Activated naive CD4-positive, alpha-beta T cell treated with anti-CD3 and anti-CD28 coated beads, Interleukin-2, amount 10 ng/mL, durations not matched to agents 7 days and 5 days (primary cell): ENCODE measurements at regions not wholly inside any gene's neighbourhood (a gene's known extent, or its start where the extent isn't known, plus 50 kb on each side); places are given as distances from the start of the nearest gene placed in this dataset.

Source experiments
- CTCF ChIA-PET: fragments of 350-600 bp; sonication (Branson Sonifier 250); formaldehyde crosslinking; loops from one replicate; lab custom pipeline; 2021; ENCODE audit warnings: antibody characterized with exemption; lab: Charles Lee
- DNase-seq: peaks from one replicate; pipeline ENCODE4 v3.0.0-alpha.2; 2020
- H3K27ac Mint-ChIP-seq: one replicate; pipeline ENCODE4 v1.8.0; 2021; ENCODE audit warnings: mild to moderate bottlenecking, moderate library complexity, mixed read lengths
- H3K27me3 Mint-ChIP-seq: one replicate; pipeline ENCODE4 v1.8.0; 2021; ENCODE audit warnings: mild to moderate bottlenecking, mixed read lengths
- H3K36me3 Mint-ChIP-seq: one replicate; pipeline ENCODE4 v1.8.0; 2021; ENCODE audit warnings: mixed read lengths
- H3K4me1 Mint-ChIP-seq: one replicate; pipeline ENCODE4 v1.8.0; 2021; ENCODE audit warnings: mixed read lengths
- H3K4me3 Mint-ChIP-seq: one replicate; pipeline ENCODE4 v1.8.0; 2021; ENCODE audit warnings: mild to moderate bottlenecking, moderate library complexity, mixed read lengths
- H3K9me3 Mint-ChIP-seq: one replicate; pipeline ENCODE4 v1.8.0; 2021; ENCODE audit warnings: mixed read lengths

- CTCF ChIA-PET: no interaction called here
- Mint-ChIP-seq H3K4me1 (no peaks in the 10 kb centered on the region), H3K27ac (no peak overlapping the region), H3K4me3 (no peak overlapping the region), H3K9me3 (peaks cover 15% of the 10 kb centered on the region), H3K36me3 (no peaks in the 10 kb centered on the region), H3K27me3 (no peaks in the 10 kb centered on the region)
- no peak for DNase-seq
Measured at GRCh38 chr11:115803073-115803740, 299.0 kb upstream of the CADM1 start.

GRCh38 chr11:115802641-115803040, 298.4 kb upstream of the CADM1 start:
- CTCF ChIA-PET: no interaction called here
- no peak for DNase-seq
- Mint-ChIP-seq H3K27me3 (no peaks in the 10 kb centered on the region), H3K9me3 (peaks cover 11% of the 10 kb centered on the region), H3K36me3 (no peaks in the 10 kb centered on the region), H3K4me3 (no peak overlapping the region), H3K4me1 (no peaks in the 10 kb centered on the region), H3K27ac (no peak overlapping the region)

- no peaks in the 10 kb centered on the region for H3K36me3 Mint-ChIP-seq
- peaks cover 5% of the 10 kb centered on the region for H3K9me3 Mint-ChIP-seq
- CTCF ChIA-PET: no interaction called here
- no peak for DNase-seq
- no peaks in the 10 kb centered on the region for H3K4me1 Mint-ChIP-seq
- no peak overlapping the region for H3K27ac Mint-ChIP-seq
- no peak overlapping the region for H3K4me3 Mint-ChIP-seq
- no peaks in the 10 kb centered on the region for H3K27me3 Mint-ChIP-seq
Measured at GRCh38 chr11:115792903-115793302, 288.7 kb upstream of the CADM1 start.

- DNase-seq: no peak
- Mint-ChIP-seq H3K4me3 (no peak overlapping the region), H3K4me1 (no peaks in the 10 kb centered on the region), H3K36me3 (no peaks in the 10 kb centered on the region), H3K27me3 (no peaks in the 10 kb centered on the region), H3K27ac (no peak overlapping the region), H3K9me3 (peaks cover 2% of the 10 kb centered on the region)
- CTCF ChIA-PET: no interaction called here
Measured at GRCh38 chr11:115787302-115787701, 283.1 kb upstream of the CADM1 start.

- H3K4me1 Mint-ChIP-seq: no peaks in the 10 kb centered on the region
- H3K9me3 Mint-ChIP-seq: peaks cover 4% of the 10 kb centered on the region
- H3K27me3 Mint-ChIP-seq: no peaks in the 10 kb centered on the region
- H3K36me3 Mint-ChIP-seq: no peaks in the 10 kb centered on the region
- DNase-seq: no peak
- CTCF ChIA-PET: no interaction called here
- H3K27ac Mint-ChIP-seq: no peak overlapping the region
- no peak overlapping the region for H3K4me3 Mint-ChIP-seq
Measured at GRCh38 chr11:115784796-115785521, 280.7 kb upstream of the CADM1 start.

- CTCF ChIA-PET: no interaction called here
- DNase-seq: no peak
- H3K9me3 Mint-ChIP-seq: peaks cover 2% of the 10 kb centered on the region
Measured at GRCh38 chr11:115780646-115781362, 276.6 kb upstream of the CADM1 start.

GRCh38 chr11:115778928-115779650, 274.9 kb upstream of the CADM1 start:
- Mint-ChIP-seq H3K9me3 (peaks cover 2% of the 10 kb centered on the region), H3K27me3 (no peaks in the 10 kb centered on the region), H3K4me3 (no peak overlapping the region), H3K27ac (no peak overlapping the region), H3K36me3 (no peaks in the 10 kb centered on the region), H3K4me1 (no peaks in the 10 kb centered on the region)
- CTCF ChIA-PET: no interaction called here
- DNase-seq: no peak

More at GRCh38 chr11:115780646-115781362, 276.6 kb upstream of the CADM1 start:
- H3K36me3 Mint-ChIP-seq: no peaks in the 10 kb centered on the region
- no peak overlapping the region for H3K27ac Mint-ChIP-seq
- no peak overlapping the region for H3K4me3 Mint-ChIP-seq
- no peaks in the 10 kb centered on the region for H3K4me1 Mint-ChIP-seq
- no peaks in the 10 kb centered on the region for H3K27me3 Mint-ChIP-seq

GRCh38 chr11:115776916-115777315, 272.7 kb upstream of the CADM1 start:
- Mint-ChIP-seq H3K9me3 (peaks cover 2% of the 10 kb centered on the region), H3K4me1 (no peaks in the 10 kb centered on the region), H3K27ac (no peak overlapping the region), H3K27me3 (no peaks in the 10 kb centered on the region), H3K36me3 (no peaks in the 10 kb centered on the region), H3K4me3 (no peak overlapping the region)
- no peak for DNase-seq
- CTCF ChIA-PET: no interaction called here

- no peak overlapping the region for H3K27ac Mint-ChIP-seq
- H3K27me3 Mint-ChIP-seq: no peaks in the 10 kb centered on the region
- no peaks in the 10 kb centered on the region for H3K4me1 Mint-ChIP-seq
- no peaks in the 10 kb centered on the region for H3K36me3 Mint-ChIP-seq
- CTCF ChIA-PET: no interaction called here
- no peak overlapping the region for H3K4me3 Mint-ChIP-seq
- no peaks in the 10 kb centered on the region for H3K9me3 Mint-ChIP-seq
- DNase-seq: no peak
Measured at GRCh38 chr11:115775846-115776245, 271.6 kb upstream of the CADM1 start.

GRCh38 chr11:115774756-115775155, 270.5 kb upstream of the CADM1 start:
- Mint-ChIP-seq H3K27ac (no peak overlapping the region), H3K4me1 (no peaks in the 10 kb centered on the region), H3K9me3 (no peaks in the 10 kb centered on the region), H3K27me3 (no peaks in the 10 kb centered on the region), H3K4me3 (no peak overlapping the region), H3K36me3 (no peaks in the 10 kb centered on the region)
- CTCF ChIA-PET: no interaction called here
- DNase-seq: no peak

- Mint-ChIP-seq H3K4me1 (no peaks in the 10 kb centered on the region), H3K9me3 (no peaks in the 10 kb centered on the region), H3K4me3 (no peak overlapping the region), H3K36me3 (no peaks in the 10 kb centered on the region), H3K27me3 (no peaks in the 10 kb centered on the region), H3K27ac (no peak overlapping the region)
- DNase-seq: no peak
- CTCF ChIA-PET: no interaction called here
Measured at GRCh38 chr11:115769891-115770290, 265.7 kb upstream of the CADM1 start.

- no peaks in the 10 kb centered on the region for H3K4me1 Mint-ChIP-seq
- H3K9me3 Mint-ChIP-seq: no peaks in the 10 kb centered on the region
- DNase-seq: no peak
- H3K27ac Mint-ChIP-seq: no peak overlapping the region
- H3K4me3 Mint-ChIP-seq: no peak overlapping the region
- no peaks in the 10 kb centered on the region for H3K27me3 Mint-ChIP-seq
- no peaks in the 10 kb centered on the region for H3K36me3 Mint-ChIP-seq
- CTCF ChIA-PET: no interaction called here
Measured at GRCh38 chr11:115767883-115768282, 263.7 kb upstream of the CADM1 start.

- no peak overlapping the region for H3K27ac Mint-ChIP-seq
- H3K27me3 Mint-ChIP-seq: no peaks in the 10 kb centered on the region
- CTCF ChIA-PET: no interaction called here
- H3K4me3 Mint-ChIP-seq: no peak overlapping the region
- no peaks in the 10 kb centered on the region for H3K36me3 Mint-ChIP-seq
- no peak for DNase-seq
- H3K4me1 Mint-ChIP-seq: no peaks in the 10 kb centered on the region
- H3K9me3 Mint-ChIP-seq: no peaks in the 10 kb centered on the region
Measured at GRCh38 chr11:115767047-115767802, 263.0 kb upstream of the CADM1 start.

GRCh38 chr11:115766561-115766960, 262.3 kb upstream of the CADM1 start:
- Mint-ChIP-seq H3K27me3 (peaks cover 4% of the 10 kb centered on the region), H3K36me3 (no peaks in the 10 kb centered on the region), H3K9me3 (no peaks in the 10 kb centered on the region), H3K27ac (no peak overlapping the region), H3K4me1 (no peaks in the 10 kb centered on the region), H3K4me3 (no peak overlapping the region)
- DNase-seq: no peak
- CTCF ChIA-PET: no interaction called here
